ENCODE measurements at regions not wholly inside any gene's neighbourhood (a gene's known extent, or its start where the extent isn't known, plus 50 kb on each side); places are given as distances from the start of the nearest gene placed in this dataset.

- TF ChIP-seq CTCF (IDR thresholded peaks at IDR 0.05; ENCODE audit: extremely low read depth in 1 of 2, insufficient read depth in 1 of 2, low read depth in 1 of 2, low read length in 2 of 2) (no peak), POLR2A (IDR thresholded peaks at IDR 0.05; ENCODE audit: low read depth, low read length) (no peak), GATA2 (IDR thresholded peaks at IDR 0.05; ENCODE audit: insufficient read depth, insufficient read length, low read depth, low read length) (no peak), POLR2AphosphoS5 (IDR thresholded peaks at IDR 0.05; ENCODE audit: insufficient read depth, low read depth, low read length) (no peak), FOS (IDR thresholded peaks at IDR 0.05; ENCODE audit: borderline replicate concordance, insufficient read depth, low read length) (no peak), MAX (IDR thresholded peaks at IDR 0.05; ENCODE audit: insufficient read depth, insufficient read length) (no peak), JUN (IDR thresholded peaks at IDR 0.05; ENCODE audit: borderline replicate concordance, insufficient read depth, insufficient read length, low read depth) (no peak), EZH2 (IDR thresholded peaks at IDR 0.05; ENCODE audit: borderline replicate concordance, low read depth, low read length, severe bottlenecking) (no peak), MYC (IDR thresholded peaks at IDR 0.05; ENCODE audit: low read depth, low read length) (no peak)
These were observed 236.2 kb downstream of the CGGBP1 start for GRCh38 chr3:87822563-87822962.
